ENCODE measurements at regions not wholly inside any gene's neighbourhood (a gene's known extent, or its start where the extent isn't known, plus 50 kb on each side); places are given as distances from the start of the nearest gene placed in this dataset.
A peak's percentile ranks its signal among the peaks of the same experiment; 100 is the strongest.
"Not testable (repeated sequence)": the region's sequence is repeated elsewhere in the genome, so short reads cannot be mapped to it uniquely, and the experiment has no call there.

DNA sequence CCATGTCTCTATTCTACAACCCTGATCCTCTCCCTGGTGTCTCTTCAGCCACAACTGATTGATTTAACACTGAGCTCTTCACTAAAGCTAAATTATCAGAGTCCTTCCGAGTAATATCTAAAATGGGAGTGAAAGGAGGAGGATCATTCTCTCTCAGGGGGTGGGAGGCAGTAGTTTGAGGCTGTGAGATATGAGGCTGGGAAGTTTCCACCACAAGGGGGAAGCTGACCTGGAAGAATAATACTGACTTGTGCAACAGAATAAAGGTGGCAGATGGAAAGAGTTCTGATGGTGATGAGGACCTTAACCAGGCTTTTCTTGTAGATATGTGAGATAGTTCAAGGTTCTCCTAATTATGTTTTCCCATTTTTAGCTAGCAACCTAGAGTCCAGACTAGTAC, 241.6 kb upstream of the VKORC1L1 start:
- not testable (repeated sequence) for DNase-seq

GRCh38 chr7:65633587-65634404, 239.1 kb upstream of the VKORC1L1 start:
- not testable (repeated sequence) for DNase-seq

- DNase-seq = not testable (repeated sequence)
Measured at GRCh38 chr7:65638918-65639317, 234.0 kb upstream of the VKORC1L1 start.

- DNase-seq = not testable (repeated sequence)
Measured at GRCh38 chr7:65639717-65640116, 233.2 kb upstream of the VKORC1L1 start.

- DNase-seq = not testable (repeated sequence)
Measured at GRCh38 chr7:65643498-65643897, 229.4 kb upstream of the VKORC1L1 start.

DNA sequence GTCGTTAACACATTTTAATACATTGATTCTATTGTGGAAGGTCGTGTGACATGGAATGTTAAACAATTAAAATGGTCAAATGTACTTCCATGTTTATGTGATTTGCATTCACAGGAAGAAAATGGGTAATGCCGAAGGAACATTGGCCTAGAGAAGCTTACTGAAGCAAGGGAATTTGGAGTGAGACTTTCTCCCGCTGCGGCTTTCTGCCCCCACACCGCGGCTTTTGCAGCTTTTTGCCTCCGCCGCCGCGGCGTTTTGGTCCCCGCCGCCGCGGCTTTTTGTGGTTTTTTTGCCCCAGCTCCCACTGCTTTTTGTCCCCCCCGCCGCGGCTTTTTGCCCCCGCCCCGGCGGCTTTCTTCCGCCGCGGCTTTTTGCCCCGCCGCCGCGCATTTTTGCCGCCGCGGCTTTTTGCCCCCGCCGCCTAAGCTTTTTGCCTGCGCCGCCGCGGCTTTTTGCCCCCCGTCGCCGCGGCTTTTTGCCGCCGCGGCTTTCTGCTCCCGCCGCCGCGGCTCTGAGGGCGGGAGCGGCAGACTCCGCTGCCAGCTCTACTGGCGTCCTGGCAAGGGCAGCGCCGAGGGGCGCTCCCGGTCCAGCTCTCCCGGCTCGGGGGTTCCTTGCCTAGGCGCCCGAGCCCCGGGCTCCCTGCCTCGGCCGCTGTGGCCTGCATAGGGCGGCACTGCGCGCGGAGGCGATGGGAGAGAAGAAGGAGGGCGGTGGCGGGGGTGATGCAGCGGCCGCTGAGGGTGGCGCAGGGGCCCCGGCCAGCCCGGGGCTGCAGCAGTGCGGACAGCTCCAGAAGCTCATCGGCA, 225.5 kb upstream of the VKORC1L1 start:
- DNase-seq = not testable (repeated sequence)

DNA sequence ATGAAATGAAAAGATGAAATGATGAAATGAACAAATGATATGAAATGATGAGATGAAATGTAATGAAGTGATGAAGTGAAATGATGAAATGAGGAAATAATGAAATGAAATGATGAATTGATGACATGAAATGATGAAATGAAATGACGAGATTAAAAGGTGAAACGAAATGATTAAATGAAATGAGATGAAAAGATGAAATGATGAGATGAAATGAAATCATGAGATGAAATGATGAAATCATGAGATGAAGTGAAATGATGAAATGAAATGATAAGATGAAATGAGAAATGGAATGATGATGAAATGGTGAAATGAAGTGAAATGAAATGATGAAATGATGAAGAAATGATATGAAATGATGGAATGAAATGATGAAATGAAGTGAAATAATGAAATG, 221.7 kb upstream of the VKORC1L1 start:
- not testable (repeated sequence) for DNase-seq

DNA sequence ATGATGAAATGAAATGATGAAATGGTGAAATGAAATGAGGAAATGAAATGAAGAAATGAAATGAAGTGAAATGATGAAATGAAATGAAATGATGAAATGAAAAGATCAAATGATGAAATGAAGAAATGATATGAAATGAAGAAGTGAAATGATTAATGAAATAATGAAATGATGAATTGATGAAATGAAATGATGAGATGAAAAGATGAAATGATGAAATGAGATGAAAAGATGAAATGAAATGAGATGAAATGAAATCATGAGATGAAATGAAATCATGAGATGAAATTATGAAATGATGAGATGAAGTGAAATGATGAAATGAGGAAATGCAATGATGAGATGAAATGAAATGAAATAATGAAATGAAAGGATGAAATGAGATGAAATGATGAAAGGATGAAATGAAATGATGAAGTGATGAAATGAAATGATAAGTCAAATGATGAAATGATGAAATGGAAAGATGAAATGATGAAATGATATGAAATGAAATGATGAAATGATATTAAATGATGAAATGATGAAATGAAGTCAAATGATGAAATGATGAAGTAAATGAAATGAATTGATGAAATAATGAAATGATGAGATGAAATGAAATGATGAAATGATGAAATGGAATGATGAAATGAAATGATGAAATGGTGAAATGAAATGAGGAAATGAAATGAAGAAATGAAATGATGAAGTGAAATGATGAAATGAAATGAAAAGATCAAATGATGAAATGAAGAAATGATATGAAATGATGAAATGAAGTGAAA, 220.9 kb upstream of the VKORC1L1 start:
- DNase-seq = not testable (repeated sequence)

DNA sequence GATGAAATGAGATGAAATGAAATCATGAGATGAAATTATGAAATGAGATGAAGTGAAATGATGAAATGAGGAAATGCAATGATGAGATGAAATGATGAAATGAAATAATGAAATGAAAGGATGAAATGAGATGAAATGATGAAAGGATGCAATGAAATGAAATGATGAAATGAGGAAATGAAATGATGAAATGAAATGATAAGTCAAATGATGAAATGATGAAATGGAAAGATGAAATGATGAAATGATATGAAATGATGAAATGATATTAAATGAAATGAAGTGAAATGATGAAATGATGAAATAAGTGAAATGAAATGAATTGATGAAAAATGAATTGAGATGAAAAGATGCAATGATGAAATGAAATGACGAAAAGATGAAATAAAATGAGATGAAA, 220.2 kb upstream of the VKORC1L1 start:
- DNase-seq = not testable (repeated sequence)

DNA sequence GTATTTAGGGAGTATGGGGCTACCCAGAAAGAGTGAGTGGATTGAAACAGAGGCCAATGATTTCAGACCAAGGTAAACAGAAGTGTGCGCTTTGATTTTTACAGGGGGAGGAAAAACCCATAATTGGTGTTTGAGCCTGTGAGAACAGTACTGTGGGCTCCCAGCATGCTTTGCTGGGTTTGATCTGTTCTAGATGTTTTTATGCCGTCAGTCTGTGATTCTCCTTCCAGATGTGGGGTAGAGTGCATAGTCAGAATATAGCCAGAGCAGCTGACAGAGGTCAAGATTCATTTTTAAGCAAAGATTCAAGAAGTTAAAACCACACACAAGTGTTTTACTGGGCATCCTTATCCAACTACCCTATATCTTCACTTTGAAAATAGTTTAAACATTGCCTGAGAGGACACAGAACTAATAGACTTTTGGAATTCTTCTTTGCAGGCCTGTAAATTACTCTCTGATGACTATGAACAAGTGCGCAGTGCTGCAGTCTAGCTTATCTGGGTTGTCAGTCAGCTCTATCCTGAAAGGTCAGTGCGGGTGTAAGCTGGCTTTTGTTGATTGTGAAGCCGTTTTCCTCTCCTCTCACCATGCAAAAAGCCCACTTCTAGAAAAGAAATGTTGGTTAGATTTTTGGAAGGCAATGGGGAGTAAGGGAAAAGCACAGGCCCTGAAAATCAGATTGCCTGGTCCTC, 216.2 kb upstream of the VKORC1L1 start:
- DNase-seq = not testable (repeated sequence)

GRCh38 chr7:65683362-65683761, 189.5 kb upstream of the VKORC1L1 start:
- not testable (repeated sequence) for DNase-seq

- DNase-seq = not testable (repeated sequence)
Measured at GRCh38 chr7:65699026-65699714, 173.7 kb upstream of the VKORC1L1 start.

DNA sequence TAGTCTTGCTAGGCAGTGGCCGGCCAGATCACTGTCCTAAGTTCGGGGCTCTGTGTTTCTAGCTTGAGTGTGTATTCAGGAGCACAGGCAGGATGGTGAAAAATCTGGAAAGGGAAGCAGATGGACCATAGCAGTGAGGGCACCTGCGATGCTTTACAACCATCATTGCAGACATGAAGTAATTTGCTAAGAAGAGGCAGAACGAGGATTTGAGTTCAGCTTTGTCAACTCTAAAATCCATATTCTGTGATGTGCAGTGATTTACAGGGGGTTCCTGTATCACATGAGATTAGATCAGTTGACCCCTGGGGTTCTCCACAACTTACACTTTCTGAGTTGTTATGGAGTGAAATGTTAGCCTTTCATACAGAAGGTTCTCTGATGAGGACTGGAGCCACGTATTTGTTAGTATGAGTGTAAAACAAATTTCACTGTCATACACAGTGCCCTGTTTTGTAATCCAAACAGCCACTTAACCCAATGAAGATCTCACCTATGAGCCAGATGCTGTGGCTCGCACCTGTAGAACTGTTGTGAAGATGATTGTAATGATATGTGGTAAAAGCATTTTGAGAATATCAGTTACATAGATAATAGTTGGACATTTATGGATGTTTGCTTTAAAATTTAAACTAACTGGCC, 173.0 kb upstream of the VKORC1L1 start:
- DNase-seq = peak; percentile 67

- peak; percentile 22 for DNase-seq
Measured at GRCh38 chr7:65719123-65719798, 153.6 kb upstream of the VKORC1L1 start.

DNA sequence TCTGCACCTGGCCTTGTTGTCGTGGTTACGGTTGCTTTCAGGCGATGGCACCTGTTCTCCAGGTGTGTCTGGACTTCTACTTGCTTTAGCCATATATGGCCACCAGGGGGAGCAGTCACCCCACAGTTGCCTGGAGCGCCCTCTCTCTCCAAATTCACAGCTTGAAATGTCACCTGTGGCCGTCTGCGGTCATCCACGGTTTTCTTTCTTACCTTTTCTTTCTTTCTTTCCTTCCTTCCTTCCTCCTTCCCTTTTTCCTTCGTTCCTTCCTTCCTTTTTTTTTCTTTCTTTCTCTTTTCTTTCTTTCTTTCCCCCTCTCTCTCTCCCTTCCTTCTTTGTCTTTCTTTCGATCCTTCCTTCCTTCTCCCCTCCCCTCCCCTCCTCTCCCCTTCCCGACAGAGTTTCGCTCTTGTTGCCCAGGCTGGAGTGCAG, 150.5 kb upstream of the VKORC1L1 start:
- peak; percentile 82 for DNase-seq

DNA sequence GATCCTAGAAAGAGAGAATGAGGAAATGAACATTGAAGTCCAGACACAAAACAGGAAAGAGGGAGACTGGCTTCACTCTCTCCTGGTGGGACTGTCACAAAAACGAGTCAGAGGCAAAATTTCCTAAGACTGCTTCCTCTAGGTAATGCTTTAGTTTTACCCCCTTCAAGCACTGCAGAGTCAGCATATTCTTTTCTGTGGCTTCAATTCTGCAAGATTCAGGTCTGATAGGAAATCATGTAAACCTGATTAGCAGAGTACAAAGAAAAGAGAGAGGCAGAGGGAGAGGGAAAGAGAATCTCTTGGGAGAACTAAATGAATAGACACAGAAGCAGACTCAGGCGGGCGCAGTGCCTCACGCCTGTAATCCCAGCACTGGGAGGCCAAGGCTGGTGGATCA, 145.7 kb upstream of the VKORC1L1 start:
- DNase-seq = not testable (repeated sequence)

GRCh38 chr7:65731129-65731528, 141.7 kb upstream of the VKORC1L1 start:
- DNase-seq = no peak

- DNase-seq = no peak
Measured at GRCh38 chr7:65731562-65732035, 141.3 kb upstream of the VKORC1L1 start.

DNA sequence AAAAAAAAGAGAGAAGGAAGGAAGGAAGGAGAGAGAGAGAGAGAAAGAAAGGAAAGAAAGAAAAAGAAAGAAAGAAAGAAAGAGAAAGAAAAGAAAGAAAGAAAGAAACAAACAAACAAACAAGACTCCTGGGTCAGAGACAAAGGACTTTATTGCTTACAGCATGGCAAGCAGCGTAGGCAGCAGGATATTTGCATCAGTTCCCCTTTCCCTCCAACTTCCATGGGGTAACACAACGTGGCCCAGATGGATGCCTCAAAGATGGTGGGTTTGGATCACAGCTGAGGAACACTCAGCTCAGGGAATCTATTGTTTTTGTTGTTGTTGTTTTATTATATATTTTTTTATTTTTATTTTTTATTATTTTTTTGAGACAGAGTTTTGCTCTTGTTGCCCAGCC, 128.5 kb upstream of the VKORC1L1 start:
- no peak for DNase-seq

GRCh38 chr7:65746398-65746669, 126.5 kb upstream of the VKORC1L1 start:
- no peak for DNase-seq

- DNase-seq = no peak
Measured at GRCh38 chr7:65749039-65749438, 123.8 kb upstream of the VKORC1L1 start.

Measured in NCI-H2029 treated with DMSO at 0.1 percent for 48 hours (cell line).